Right forelimb (tissue), 1 donor: ENCODE measurements at regions not wholly inside any gene's neighbourhood (a gene's known extent, or its start where the extent isn't known, plus 50 kb on each side); places are given as distances from the start of the nearest gene placed in this dataset.
"Not testable (repeated sequence)": the region's sequence is repeated elsewhere in the genome, so short reads cannot be mapped to it uniquely, and the experiment has no call there.

ENCODE experiments used
- DNase-seq: peaks from one replicate; pipeline ENCODE4 v3.0.0-alpha.2; 2018

DNA sequence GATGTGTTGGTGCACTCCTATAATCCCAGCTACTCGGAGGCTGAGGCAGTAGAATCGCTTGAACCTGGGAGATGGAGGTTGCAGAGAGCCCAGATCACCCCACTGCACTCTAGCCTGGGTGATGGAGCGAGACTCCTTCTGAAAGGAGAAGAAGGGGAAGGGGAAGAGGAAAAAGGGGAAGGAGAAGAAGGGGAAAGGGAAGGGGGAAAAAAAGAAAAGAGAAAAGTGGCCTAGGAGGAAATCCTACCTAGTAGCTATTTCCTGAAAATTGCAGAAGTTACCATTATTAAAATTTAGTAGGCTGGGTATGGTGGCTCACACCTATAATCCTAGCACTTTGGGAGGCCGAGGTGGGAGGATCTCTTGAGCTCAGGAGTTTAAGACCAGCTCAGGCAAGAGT, 67.4 kb downstream of the ARRDC3 start:
- DNase-seq, result no peak

DNA sequence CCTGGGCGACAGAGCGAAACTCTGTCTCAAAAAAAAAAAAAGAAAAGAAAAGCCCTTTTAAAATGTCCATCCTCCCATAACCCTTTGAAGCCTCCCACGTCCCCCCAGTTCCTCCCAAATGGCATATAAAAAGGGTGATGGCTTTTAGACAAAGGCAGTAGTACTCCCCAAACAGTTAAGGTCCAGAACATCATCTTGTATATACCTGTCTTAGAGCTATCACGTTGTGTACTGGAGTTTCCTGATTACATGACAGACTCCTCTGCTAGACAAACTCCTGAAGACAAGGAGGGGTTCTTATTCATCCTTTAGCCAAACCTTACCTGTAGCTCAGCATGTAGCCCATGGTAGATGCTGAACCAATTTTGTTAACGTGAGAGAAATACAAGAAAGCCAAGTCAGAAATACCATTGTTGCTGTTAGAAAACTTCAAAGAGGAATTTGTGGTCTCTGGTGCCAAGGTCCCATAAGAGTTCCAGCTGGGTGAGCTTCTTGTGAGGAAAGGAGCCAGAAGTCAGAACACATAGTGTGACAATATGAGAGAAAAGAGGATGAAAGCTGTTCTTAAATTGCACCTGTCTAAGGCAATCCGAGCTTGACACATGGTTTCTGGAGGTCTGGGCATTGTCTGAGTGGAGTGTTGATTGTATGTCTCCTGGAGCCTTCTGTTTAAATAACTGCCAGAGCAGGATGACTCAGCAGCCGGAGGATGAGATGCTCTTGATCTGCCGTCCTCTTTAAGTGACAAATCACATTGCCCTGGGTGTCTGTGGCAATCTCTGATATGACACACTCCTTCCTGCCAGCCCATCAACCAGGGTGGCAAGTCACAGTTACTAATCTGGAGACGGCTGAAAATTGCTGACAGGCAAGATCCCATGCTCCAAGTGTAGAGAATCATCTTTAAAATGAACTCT, 69.1 kb downstream of the ARRDC3 start:
- DNase-seq, result peak; percentile 44

DNA sequence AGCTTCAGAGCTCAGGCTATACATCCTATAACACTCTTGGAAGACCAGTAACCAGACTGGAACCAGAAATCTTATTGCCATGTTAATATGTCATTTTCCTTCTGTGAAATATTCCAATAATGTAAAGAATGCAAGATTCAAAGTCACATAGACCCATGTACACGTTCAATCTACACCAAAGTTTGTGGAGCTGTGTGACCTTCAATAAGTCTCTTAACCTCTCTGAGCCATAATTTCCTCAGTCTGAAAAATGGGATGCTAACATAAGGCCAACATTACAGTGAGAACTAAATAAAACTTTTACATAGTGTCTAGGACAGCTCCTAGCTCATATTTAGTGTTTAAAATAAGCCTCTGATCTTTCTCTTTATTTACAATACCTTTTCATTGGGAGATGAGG, 70.4 kb downstream of the ARRDC3 start:
- DNase-seq, result no peak

DNA sequence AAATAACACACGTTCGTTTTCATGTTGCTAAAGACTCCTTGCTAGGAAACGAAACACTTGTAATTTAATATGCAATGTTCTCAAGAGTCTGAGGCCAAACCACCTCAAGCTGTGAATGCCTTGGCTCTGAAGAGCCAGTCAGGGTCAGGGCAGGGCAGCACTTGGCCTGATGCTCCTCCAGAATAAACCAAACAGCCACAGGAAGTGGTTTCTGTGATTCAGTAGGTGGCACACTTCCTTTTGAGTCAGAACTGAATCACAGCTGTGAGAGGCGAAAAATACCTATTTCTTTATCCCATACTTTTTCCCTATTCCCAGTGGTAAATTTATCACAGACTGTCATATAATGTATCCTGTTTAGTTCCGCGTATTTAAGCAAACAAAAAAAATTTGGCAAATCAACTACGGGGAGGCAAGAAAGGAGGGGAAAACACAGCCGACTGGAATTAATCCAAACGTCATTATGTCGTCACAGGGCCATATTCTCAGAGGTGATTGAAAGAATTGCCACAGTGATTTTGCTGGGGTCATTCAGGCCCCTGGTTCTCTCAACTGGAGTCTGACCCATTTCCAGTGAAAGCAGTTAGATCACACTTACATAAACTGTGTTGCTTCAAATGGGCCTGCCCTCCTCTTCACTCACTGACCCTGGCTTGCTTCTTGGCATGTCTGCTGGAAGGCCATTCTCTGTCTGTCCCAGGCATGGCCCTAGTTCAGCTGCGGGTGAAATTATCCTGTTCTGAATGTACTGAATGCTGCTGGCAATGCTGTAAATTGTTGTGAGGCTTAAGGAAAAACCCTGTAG, 71.2 kb downstream of the ARRDC3 start:
- peak; percentile 64 for DNase-seq

DNA sequence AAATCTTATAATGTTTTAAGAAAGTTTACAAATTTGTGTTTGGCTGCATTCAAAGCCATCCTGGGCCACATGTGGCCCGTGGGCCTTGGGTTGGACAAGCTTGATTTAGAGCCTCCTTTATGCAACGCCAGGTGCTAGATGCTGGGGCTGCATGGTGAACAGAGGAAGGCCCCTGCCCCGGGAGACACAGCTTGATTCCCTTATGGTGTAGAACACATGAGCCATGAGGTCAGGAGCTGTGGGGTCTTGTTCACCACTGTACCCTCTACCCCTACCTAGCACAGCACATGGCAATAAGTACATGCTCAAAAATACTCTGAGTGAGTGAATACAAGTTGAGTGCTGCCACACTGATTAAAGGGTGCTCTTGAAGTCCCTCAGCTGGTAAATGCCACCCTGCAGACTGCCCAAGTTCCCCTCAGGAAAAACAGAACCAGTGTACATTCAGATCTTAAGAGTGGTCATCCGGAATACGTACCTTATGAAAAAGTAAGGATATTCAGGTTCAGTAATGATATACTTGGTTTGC, 71.9 kb downstream of the ARRDC3 start:
- no peak for DNase-seq

DNA sequence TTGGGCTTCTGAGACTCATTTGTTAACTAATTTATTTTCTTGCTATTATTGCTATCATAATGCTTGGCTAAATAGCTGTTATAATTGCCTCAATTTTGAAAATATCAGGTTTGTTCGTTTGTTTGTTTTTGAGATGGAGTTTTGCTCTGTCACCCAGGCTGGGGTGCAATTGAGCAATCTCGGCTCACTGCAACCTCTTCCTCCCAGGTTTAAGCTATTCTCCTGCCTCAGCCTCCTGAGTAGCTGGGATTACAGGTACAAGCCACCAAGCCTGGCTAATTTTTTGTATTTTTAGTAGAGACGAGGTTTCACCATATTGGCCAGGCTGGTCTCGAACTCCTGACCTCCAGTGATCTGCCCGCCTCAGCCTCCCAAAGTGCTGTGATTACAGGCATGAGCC, 75.0 kb downstream of the ARRDC3 start:
- not testable (repeated sequence) for DNase-seq

DNA sequence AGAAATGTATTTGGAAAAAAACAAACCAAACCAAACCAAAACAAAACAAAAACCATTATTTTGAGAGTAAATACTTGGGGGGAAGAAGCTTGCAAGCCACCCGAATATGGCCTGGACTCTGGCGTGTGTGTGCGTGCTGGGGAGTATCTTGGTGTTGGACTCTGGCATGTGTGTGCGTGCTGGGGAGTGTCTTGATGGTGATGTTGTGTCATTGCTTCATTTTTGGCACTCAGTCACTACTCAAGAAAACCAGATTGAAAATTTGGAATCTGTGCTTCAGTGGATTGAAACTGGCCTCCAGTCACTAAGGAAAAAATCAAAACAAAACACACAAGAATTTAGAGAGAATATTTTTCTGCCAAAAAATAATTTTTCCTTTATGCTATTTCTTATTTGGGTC, 76.1 kb downstream of the ARRDC3 start:
- peak; percentile 57 for DNase-seq

DNA sequence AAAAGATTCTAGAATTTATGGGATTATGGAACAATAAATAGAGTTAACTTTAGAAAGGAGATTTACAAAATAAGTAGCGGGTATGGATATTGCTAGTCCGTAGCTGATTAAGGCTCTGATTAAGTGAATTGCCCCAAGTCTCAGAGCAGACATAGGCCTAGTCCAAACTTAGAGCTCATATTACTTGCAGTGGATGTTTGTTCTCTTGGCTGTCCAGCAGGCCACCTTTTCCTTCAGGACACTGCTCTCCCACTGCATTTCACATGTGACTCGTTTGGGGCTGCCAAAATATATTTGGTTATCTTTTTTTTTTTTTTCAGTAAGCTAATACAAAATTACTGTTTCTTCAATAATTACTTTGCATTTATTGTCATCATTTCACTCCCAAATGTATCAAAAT, 76.6 kb downstream of the ARRDC3 start:
- DNase-seq, result no peak

DNA sequence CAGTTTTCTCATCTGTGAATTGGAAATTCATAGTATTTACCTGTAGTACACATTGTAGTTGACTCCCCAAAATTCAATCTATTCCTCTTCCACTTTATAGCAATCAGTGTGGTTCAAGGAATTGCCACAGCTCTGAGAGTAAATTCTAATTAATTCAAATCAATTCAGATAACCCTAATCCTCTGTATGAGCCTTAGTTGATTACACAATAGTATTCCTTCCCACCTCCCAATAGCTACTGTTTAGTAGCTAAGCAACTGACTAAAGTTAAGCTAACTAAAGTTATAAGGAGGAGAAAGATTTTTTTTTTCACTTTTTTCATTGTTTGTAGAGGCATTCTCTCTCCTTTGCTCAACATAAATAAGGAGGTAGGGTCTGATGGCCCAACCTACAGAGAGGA, 77.5 kb downstream of the ARRDC3 start:
- no peak for DNase-seq

DNA sequence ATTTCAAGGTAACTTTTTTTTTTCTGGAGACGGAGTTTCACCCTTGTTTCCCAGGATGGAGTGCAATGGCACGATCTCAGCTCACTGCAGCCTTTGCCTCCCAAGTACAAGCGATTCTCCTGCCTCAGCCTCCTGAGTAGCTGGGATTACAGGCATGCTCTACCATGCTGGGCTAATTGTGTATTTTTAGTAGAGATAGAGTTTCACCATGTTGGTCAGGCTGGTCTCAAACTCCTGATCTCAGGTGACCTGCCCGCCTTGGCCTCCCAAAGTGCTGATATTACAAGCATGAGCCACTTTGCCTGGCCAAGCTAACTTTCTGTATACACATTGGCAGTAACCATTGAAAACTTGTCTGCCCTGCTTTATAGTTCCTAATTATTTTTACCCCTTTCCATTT, 79.1 kb downstream of the ARRDC3 start:
- DNase-seq, result not testable (repeated sequence)

DNA sequence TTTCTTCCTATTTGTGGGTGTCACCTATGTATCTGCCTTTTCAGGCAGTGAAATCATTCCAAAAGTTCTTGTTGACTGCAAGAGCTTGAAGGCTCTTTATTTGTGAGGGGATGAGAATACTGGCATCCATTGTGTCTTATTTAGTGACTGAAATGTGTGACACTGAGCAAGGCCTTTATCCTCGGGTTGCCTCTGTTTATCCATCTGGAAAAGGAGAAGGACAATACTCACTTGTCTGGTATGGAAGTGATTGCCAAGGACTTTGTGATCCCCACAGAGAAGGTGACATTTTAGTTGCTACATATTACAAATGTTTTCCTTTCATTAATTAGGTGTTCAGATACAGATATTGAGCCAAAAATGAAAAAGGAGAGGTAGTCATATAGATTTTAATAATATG, 80.2 kb downstream of the ARRDC3 start:
- no peak for DNase-seq

DNA sequence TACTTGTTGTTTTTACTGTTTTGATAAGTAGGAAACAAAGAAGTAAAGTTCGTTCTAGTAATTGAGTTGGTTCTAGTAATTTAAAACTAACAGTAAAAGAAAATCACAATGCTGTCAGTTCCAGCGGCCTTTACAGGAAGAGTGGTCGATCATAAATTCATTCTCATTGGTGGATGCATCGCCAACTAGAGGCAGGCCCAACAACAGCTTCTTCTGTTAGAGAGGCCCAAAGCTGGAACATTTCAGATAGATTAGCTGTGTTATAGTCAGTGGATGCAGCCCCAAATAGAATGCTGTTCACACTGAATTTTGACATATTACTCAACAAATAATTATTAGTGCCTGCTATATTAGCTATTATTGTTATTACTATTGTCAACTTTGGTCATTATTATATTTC, 80.8 kb downstream of the ARRDC3 start:
- DNase-seq, result no peak

DNA sequence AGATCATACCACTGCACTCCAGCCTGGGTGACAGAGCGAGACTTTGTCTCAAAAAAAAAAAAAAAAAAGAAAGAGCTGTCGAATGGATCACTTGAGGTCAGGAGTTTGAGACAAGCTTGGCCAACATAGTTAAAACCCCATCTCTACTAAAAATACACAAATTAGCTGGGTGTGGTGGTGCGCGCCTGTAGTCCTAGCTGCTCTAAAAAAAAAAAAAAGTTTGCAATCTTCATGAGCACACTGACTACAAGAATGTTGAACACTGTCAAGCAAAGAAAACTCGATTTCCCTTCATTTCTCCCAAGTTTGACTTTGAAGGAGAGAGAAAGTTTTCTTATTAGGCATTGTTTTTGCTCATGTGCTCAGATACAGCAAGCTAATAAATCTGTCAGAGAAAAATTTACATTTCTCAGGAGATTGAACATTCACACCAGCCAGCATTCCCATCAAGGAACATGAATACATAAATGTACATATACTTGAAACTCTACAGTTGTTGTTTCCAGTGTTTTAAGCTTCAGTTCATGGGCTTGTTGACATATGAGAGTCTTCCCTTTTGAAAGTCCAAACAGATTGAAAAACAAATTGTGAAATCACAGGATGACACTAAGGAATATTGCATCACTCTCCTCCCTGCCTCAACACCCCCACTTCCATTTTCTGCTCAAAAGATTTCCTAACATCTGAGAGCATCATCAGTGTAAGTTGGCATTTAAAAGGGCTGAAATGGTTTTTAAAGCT, 81.8 kb downstream of the ARRDC3 start:
- no peak for DNase-seq

DNA sequence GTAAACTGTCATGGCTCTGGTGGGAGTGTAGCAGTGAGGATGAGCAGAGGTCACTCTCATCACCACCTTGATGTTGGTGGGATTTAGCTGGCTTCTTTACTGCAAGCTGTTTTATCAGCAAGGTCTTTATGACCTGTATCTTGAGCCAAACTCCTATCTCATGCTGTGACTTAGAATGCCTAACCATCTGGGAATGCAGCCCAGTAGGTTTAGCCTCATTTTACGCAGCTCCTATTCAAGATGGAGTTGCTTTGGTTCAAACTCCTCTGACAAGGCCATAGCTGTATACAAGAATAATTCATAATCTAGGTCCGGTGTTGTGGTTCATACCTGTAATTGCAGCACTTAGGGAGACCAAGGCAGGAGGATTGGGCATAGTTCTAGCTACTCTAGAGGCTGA, 85.1 kb downstream of the ARRDC3 start:
- DNase-seq, result no peak

DNA sequence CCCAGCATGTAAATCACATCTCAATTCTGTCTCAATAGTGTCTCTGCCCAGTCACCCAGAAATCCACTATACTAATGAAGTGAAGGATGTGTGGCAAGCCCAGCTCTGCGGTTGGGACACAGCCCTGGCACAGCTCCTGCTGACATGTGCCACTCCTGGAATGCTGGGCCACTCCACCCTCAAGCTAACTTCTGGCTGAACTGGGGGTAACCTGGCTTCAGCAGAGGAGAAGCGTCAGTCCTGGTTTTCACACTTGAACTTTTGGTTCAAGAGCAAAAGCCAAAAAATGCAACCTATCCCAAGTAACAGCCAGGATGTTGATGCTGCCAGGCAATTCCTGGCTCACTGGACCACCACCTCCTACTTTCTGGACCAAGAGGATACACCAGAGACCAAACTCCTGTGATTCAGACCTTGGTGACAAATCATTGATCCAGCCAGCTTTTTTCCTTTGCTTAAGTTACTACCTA, 86.4 kb downstream of the ARRDC3 start:
- peak; percentile 64 for DNase-seq

DNA sequence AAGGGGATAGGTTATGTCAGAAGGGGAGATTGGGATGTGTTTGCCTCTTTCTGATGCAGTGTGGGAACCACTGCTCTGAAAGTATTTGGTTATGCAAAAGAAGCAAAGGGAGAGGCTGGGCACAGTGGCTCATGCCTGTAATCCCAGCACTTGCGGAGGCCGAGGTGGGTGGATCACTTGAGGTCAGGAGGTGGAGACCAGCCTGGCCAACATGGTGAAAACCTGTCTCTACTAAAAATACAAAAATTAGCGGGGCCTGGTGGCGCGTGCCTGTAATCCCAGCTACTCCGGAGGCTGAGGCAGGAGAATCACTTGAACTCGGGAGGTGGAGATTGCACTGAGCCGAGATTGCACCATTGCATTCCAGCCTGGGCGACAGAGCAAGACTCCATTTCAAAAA, 87.0 kb downstream of the ARRDC3 start:
- DNase-seq, result not testable (repeated sequence)

DNA sequence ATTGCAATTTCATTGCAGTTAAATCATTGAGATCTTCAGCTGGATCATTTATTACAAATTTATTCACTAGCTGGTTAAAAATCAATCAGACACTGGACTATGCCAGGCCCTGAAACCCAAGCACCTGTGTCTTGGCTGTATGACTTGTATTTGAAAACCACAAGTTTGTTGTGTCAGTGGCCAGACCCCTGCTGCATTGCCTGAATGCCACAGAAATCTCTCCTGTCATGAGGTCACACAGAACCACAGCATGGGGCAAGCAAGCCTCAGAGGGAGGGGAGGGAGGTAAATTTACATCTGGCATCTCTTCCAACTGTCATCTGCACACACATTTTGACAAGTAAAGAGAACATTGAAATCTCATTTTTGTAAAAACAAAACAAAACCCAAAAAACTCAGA, 90.0 kb downstream of the ARRDC3 start:
- DNase-seq, result no peak

DNA sequence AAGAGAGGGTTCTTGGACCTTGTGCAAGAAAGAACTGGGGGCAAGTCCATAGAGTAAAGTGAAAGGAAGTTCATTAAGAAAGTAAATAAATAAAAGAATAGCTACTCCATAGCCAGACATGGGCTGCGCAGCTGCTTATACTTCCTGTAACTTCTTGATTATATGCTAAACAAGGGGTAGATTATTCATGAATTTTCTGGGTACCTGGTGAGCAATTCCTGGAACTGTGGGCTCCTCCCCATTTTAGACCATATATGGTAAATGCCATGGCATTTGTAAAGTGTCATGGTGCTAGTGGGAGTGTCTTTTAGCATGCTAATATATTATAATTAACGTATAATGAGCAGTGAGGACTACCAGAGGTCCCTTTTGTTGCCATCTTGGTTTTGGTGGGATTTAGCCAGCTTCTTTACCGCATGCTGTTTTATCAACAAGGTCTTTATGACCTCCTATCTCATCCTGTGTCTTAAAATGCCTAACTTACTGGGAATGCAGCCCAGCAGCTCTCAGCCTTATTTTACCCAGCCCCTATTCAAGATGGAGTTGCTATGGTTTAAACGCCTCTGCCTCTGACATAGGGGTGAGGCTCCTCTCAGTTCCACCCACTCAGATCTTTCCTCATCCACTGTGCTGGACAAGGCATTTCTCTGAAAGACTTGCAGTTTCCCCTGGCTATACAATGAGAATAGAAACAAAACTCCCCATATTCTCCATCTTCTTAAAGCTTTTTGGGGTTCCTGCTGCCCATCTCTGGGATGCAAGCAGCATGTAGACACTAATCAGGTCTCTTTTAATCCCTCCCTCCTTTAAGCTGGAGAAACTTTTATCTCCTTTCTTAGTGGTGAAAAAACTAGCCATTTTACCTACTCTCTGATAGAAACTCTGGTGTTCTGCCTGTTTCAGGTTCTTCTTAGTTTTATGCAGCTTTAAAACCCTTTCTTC, 91.2 kb downstream of the ARRDC3 start:
- no peak for DNase-seq

DNA sequence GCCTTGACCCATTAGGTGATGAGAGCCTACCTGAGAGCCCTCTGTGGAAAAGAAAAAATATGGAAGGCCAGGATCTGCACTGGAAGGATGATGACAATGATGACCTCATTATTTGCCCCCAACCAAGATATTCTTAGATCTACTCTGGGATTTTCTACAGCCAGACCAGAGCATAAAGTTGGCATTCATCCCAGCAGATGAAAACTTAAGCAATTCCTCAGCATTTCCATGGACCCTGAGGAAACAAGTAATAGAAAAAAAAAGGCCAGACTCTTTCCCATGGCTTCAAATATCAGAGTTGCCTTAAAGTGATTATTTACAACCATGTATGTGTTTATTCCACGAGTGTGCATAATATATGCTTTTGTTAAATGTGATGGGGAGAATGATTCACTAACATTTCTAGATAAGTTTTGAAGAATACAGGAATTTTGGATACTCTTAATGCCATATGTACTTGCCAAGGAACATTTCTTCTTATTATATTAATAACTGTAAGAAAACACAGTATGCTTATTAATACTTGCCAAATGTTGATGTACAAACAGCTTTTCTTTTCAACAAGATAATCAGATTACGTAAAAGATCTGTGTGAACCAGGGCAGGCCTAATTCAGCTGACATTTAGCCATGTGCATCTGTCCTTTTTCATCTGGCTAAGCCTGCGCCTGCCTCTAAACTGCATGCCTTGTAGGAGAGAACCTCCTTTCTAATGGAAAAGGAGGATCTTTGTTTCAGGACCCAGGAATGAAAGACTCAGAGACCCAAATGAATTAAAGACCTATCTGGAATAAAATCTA, 94.8 kb downstream of the ARRDC3 start:
- no peak for DNase-seq

DNA sequence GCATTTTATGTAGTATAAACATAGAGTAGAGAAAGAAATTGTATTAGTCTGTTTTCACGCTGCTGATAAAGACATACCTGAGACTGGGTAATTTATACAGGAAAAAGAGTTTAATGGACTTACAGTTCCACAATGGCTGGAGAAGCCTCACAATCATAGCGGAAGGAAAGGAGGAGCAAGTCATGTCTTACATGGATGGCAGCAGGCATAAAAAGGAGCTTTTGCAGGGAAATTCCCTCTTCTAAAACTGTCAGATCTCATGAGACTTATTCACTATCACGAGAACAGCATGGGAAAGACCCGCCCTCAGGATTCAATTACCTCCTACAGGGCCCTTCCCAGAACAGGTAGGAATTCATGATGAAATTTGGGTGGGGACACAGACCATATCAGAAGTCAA, 98.1 kb downstream of the ARRDC3 start:
- not testable (repeated sequence) for DNase-seq

DNA sequence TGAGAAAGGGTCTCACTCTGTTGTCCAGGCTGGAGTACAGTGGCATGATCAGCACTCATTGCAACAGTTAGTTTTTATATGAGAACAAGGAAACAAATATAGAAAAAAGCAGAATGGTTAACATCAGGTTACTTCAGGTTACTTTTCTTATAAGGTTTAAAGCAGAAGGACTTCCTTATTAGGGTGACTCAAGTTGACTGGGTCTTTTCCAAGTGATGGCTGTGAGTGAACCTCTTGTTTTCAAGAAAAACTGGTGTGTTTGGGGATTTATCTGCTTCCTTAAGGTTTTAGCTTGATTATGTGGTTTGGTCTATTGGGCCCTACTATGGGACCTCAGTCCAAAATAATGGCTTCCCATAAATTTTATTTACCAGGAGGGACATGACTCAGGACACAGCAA, 99.2 kb downstream of the ARRDC3 start:
- no peak for DNase-seq
